SKM-1 treated with dmso at 0.1 percent for 144 hours (cell line): ENCODE measurements at regions not wholly inside any gene's neighbourhood (a gene's known extent, or its start where the extent isn't known, plus 50 kb on each side); places are given as distances from the start of the nearest gene placed in this dataset.
"Not testable (repeated sequence)": the region's sequence is repeated elsewhere in the genome, so short reads cannot be mapped to it uniquely, and the experiment has no call there.

Source experiments
- DNase-seq: peaks from one replicate; lab custom pipeline; 2025; ENCODE audit not compliant: unreplicated experiment; lab: John Stamatoyannopoulos, UW

GRCh38 chr13:37306778-37307544 is 201.5 kb upstream of the CSNK1A1L start:
- no peak for DNase-seq

- no peak for DNase-seq
Observed at GRCh38 chr13:37303606-37304005, 198.1 kb upstream of the CSNK1A1L start.

- no peak for DNase-seq
Observed at GRCh38 chr13:37302686-37303085, 197.2 kb upstream of the CSNK1A1L start.

GRCh38 chr13:37295573-37295972 is 190.1 kb upstream of the CSNK1A1L start:
- no peak for DNase-seq

- DNase-seq = no peak
Observed at GRCh38 chr13:37295071-37295470, 189.6 kb upstream of the CSNK1A1L start.

- DNase-seq = no peak
Observed at GRCh38 chr13:37294472-37294871, 189.0 kb upstream of the CSNK1A1L start.

GRCh38 chr13:37293295-37293694 is 187.8 kb upstream of the CSNK1A1L start:
- no peak for DNase-seq

- DNase-seq = no peak
Observed at GRCh38 chr13:37290716-37291505, 185.4 kb upstream of the CSNK1A1L start.

GRCh38 chr13:37289212-37289935 is 183.9 kb upstream of the CSNK1A1L start:
- DNase-seq = no peak

GRCh38 chr13:37288057-37288720 is 182.7 kb upstream of the CSNK1A1L start:
- DNase-seq = no peak

GRCh38 chr13:37280231-37280630 is 174.8 kb upstream of the CSNK1A1L start:
- DNase-seq = not testable (repeated sequence)

- DNase-seq = no peak
Observed at GRCh38 chr13:37277435-37278144, 172.1 kb upstream of the CSNK1A1L start.

- DNase-seq = no peak
Observed at GRCh38 chr13:37277007-37277406, 171.5 kb upstream of the CSNK1A1L start.

GRCh38 chr13:37274569-37275497 is 169.4 kb upstream of the CSNK1A1L start:
- DNase-seq = no peak

GRCh38 chr13:37273836-37274235 is 168.4 kb upstream of the CSNK1A1L start:
- DNase-seq = no peak

GRCh38 chr13:37270226-37271001 is 164.9 kb upstream of the CSNK1A1L start:
- no peak for DNase-seq

- no peak for DNase-seq
Observed at GRCh38 chr13:37263871-37264270, 158.4 kb upstream of the CSNK1A1L start.

GRCh38 chr13:37257706-37258105 is 152.2 kb upstream of the CSNK1A1L start:
- no peak for DNase-seq

- DNase-seq = no peak
Observed at GRCh38 chr13:37257051-37257450, 151.6 kb upstream of the CSNK1A1L start.
